Gastrocnemius medialis (tissue), 4 donors: ENCODE measurements at regions not wholly inside any gene's neighbourhood (a gene's known extent, or its start where the extent isn't known, plus 50 kb on each side); places are given as distances from the start of the nearest gene placed in this dataset.

Experiments
- POLR2A ChIP-seq, 2 donors: fragments of 450-650 bp; IDR thresholded peaks; one replicate each; pipeline ENCODE4 v1.6.1; 2017; ENCODE audit warnings: antibody characterized with exemption in 2 of 2, mild to moderate bottlenecking in 2 of 2, moderate library complexity in 2 of 2
- TF ChIP-seq, protein P1 (sequence below), 5 experiments: fragments of 450-650 bp in 3 of 5; fragments of 200-600 bp in 2 of 5; sonication (generic) in 2 of 5; IDR thresholded peaks in 4 of 5; conservative IDR thresholded peaks in 1 of 5; 1 replicate in 4 of 5; 2 replicates in 1 of 5; pipeline ENCODE4 v1.5.1; 2016 to 2019; ENCODE audit warnings: antibody characterized with exemption in 5 of 5, mild to moderate bottlenecking in 3 of 5, moderate library complexity in 3 of 5

DNA sequence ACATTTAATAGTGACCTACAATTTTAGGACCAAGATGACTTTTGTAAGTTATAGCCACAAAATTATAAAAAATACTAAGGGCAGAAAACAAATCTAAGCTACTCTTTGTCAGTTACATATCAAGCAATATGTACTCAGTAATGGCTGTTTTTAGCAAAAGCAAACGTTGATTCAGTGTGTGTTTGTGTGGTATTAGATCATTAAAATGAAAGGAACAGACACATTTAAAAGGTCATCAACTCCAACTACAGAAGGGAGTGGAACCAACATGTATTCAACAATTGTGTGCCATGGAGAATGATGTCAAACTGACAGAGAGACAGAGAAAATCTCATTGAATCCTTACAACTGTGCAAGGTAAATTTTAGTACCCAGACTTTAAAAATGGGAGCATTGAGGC, 268.8 kb upstream of the STT3B start:
- TF ChIP-seq POLR2A (IDR thresholded peaks at IDR 0.05), result no peak
- TF ChIP-seq, protein P1, sequence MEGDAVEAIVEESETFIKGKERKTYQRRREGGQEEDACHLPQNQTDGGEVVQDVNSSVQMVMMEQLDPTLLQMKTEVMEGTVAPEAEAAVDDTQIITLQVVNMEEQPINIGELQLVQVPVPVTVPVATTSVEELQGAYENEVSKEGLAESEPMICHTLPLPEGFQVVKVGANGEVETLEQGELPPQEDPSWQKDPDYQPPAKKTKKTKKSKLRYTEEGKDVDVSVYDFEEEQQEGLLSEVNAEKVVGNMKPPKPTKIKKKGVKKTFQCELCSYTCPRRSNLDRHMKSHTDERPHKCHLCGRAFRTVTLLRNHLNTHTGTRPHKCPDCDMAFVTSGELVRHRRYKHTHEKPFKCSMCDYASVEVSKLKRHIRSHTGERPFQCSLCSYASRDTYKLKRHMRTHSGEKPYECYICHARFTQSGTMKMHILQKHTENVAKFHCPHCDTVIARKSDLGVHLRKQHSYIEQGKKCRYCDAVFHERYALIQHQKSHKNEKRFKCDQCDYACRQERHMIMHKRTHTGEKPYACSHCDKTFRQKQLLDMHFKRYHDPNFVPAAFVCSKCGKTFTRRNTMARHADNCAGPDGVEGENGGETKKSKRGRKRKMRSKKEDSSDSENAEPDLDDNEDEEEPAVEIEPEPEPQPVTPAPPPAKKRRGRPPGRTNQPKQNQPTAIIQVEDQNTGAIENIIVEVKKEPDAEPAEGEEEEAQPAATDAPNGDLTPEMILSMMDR (IDR thresholded peaks at IDR 0.05 in 4 of 5, conservative IDR thresholded peaks at IDR 0.05 in 1 of 5), result no peak
